Hepatocyte (in vitro differentiated cells): ENCODE measurements at regions not wholly inside any gene's neighbourhood (a gene's known extent, or its start where the extent isn't known, plus 50 kb on each side); places are given as distances from the start of the nearest gene placed in this dataset.

ENCODE experiments used
- CTCF ChIP-seq: fragments of 200-600 bp; sonication (generic); IDR thresholded peaks from 2 replicates; pipeline ENCODE4 v1.5.1; 2016; ENCODE audit warnings: antibody characterized with exemption, mild to moderate bottlenecking; ENCODE audit not compliant: poor library complexity
- EZH2 ChIP-seq: fragments of 200-600 bp; sonication (generic); IDR thresholded peaks from 2 replicates; pipeline ENCODE4 v1.6.1; 2016; ENCODE audit warnings: antibody characterized with exemption, mild to moderate bottlenecking, borderline replicate concordance
- EZH2phosphoT487 ChIP-seq: fragments of 200-600 bp; sonication (generic); IDR thresholded peaks from one replicate; pipeline ENCODE4 v1.6.1; 2018; ENCODE audit warnings: antibody characterized with exemption, mild to moderate bottlenecking, low read depth, moderate library complexity; ENCODE audit not compliant: unreplicated experiment, severe bottlenecking

GRCh38 chr7:92909686-92910475 is 73.5 kb upstream of the CDK6 start:
- TF ChIP-seq CTCF (no peak), EZH2phosphoT487 (no peak), EZH2 (no peak)
